Sigmoid colon (tissue), 6 donors: ENCODE measurements at regions not wholly inside any gene's neighbourhood (a gene's known extent, or its start where the extent isn't known, plus 50 kb on each side); places are given as distances from the start of the nearest gene placed in this dataset.

ENCODE experiments used
- DNase-seq: peaks from one replicate; pipeline ENCODE4 v3.0.0-alpha.2; 2019
- H3K27ac ChIP-seq, 4 donors: fragments of 200-600 bp; sonication (generic); one replicate each; pipeline ENCODE4 v1.5.1; 2016 to 2019; ENCODE audit warnings: mild to moderate bottlenecking in 1 of 4
- H3K27me3 ChIP-seq, 3 donors: fragments of 200-600 bp; sonication (generic); one replicate each; pipeline ENCODE4 v1.5.1; 2019; ENCODE audit warnings: mild to moderate bottlenecking in 1 of 3
- H3K36me3 ChIP-seq, 4 donors: fragments of 200-600 bp; sonication (generic); one replicate each; pipeline ENCODE4 v1.5.1; 2016 to 2019
- H3K4me1 ChIP-seq, 4 donors: fragments of 200-600 bp; sonication (generic); one replicate each; pipeline ENCODE4 v1.5.1; 2017 to 2019
- H3K4me3 ChIP-seq, 4 donors: fragments of 200-600 bp; sonication (generic); one replicate each; pipeline ENCODE4 v1.5.1; 2017 to 2019; ENCODE audit warnings: mild to moderate bottlenecking in 2 of 4, moderate library complexity in 1 of 4
- H3K9me3 ChIP-seq, 4 donors: fragments of 200-600 bp in 3 of 4; sonication (generic) in 3 of 4; one replicate each; pipeline versions ENCODE4 v1.5.1 to v1.6.1; 2013 to 2019
- EP300 ChIP-seq, 4 donors: sonication (generic); formaldehyde crosslinking; IDR thresholded peaks; one replicate each; pipeline ENCODE4 v1.6.1; 2017; ENCODE audit warnings: antibody characterized with exemption in 4 of 4
- POLR2A ChIP-seq, 2 donors: fragments of 450-650 bp; IDR thresholded peaks; one replicate each; pipeline ENCODE4 v1.6.1; 2016; ENCODE audit warnings: antibody characterized with exemption in 2 of 2, mild to moderate bottlenecking in 2 of 2, moderate library complexity in 2 of 2
- POLR2AphosphoS5 ChIP-seq, 4 donors: sonication (generic); formaldehyde crosslinking; IDR thresholded peaks; one replicate each; pipeline ENCODE4 v1.6.1; 2017; ENCODE audit warnings: antibody characterized with exemption in 4 of 4
- WGBS, 2 donors: extraction: QIAGEN DNeasy Blood & Tissue Kit; methylation state at CpG; one replicate each; pipeline ENCODE4 v1.1.7; 2013; 5-methylcytosine and 5-hydroxymethylcytosine counted together
- intact Hi-C: fragments of 100-400 bp; cut with DNase I; formaldehyde crosslinking; loops from one replicate; pipeline ENCODE4 v1.15.1; 2023
- TF ChIP-seq, protein P1 (sequence below), 4 experiments: fragments of 450-650 bp in 3 of 4; fragments of 200-600 bp in 1 of 4; IDR thresholded peaks; one replicate each; pipeline ENCODE4 v1.5.1; 2016 to 2019; ENCODE audit warnings: antibody characterized with exemption in 4 of 4, mild to moderate bottlenecking in 3 of 4, moderate library complexity in 2 of 4
- donor health status: healthy with polysubstance abuse.
- donor health status: healthy.

DNA sequence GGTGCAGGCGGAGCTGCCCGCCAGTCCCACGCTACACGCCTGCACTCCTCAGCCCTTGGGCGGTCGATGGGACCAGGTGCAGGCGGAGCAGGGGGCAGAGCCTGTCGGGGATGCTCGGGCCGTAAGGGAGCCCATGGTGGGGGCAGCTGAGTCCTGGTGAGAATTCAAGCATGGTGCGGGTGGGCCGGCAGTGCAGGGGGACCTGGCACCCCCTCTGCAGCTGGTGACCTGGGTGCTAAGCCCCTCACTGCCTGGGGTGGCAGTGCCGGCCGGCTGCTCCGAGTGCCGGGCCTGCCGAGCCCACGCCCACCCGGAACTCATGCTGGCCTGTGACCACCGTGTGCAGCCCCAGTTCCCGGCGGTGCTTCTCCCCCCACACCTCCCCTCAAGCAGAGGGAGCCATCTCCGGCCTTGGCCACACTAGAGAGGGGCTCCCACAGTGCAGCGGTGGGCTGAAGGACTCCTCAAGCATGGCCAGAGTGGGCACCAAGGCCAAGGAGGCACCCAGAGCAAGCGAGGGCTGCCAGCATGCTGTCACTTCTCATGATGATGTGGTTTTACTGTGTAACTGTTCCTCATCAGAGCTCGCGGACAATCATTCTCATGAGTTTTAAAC is 228.9 kb upstream of the CDH9 start:
- 94 to 96% methylated on average over 27 of the region's 27 CpGs for WGBS, 2 donors
- Histone ChIP-seq H3K4me3 (no peak overlapping the region), H3K27ac (no peak overlapping the region), H3K9me3 (no peaks in the 10 kb centered on the region), H3K27me3 (no peaks in the 10 kb centered on the region), H3K4me1 (no peaks in the 10 kb centered on the region), H3K36me3 (no peaks in the 10 kb centered on the region)
- DNase-seq: no peak
- TF ChIP-seq EP300 (IDR thresholded peaks at IDR 0.05) (no peak), POLR2AphosphoS5 (IDR thresholded peaks at IDR 0.05) (no peak), POLR2A (IDR thresholded peaks at IDR 0.05) (no peak)
- TF ChIP-seq, protein P1, sequence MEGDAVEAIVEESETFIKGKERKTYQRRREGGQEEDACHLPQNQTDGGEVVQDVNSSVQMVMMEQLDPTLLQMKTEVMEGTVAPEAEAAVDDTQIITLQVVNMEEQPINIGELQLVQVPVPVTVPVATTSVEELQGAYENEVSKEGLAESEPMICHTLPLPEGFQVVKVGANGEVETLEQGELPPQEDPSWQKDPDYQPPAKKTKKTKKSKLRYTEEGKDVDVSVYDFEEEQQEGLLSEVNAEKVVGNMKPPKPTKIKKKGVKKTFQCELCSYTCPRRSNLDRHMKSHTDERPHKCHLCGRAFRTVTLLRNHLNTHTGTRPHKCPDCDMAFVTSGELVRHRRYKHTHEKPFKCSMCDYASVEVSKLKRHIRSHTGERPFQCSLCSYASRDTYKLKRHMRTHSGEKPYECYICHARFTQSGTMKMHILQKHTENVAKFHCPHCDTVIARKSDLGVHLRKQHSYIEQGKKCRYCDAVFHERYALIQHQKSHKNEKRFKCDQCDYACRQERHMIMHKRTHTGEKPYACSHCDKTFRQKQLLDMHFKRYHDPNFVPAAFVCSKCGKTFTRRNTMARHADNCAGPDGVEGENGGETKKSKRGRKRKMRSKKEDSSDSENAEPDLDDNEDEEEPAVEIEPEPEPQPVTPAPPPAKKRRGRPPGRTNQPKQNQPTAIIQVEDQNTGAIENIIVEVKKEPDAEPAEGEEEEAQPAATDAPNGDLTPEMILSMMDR (IDR thresholded peaks at IDR 0.05): no peak
- intact Hi-C loops: no loop called here

DNA sequence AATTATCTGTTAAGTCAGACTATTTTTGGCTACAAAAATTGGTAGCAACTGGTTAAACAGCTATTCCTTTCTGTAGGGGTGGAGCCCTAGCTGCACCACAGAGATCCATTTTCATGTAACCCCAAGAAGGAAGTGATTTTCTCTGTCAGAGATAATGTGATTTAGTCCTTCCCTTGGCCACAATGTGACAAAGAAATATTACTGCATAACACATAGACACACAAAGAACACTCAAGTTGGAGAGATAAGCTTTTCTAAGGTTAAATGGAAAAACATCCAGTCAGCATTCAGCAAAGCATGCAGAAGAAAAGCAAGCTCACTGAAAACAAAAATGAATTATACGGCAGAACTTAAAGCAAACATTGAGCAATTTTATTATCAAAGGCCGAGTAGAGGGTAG is 227.8 kb upstream of the CDH9 start:
- no peak for DNase-seq
- H3K9me3 ChIP-seq: no peaks in the 10 kb centered on the region
- 48 to 49% methylated on average over 2 of the region's 2 CpGs for WGBS, 2 donors
- TF ChIP-seq, protein P1 (IDR thresholded peaks at IDR 0.05): no peak
- no peak for TF ChIP-seq EP300 (IDR thresholded peaks at IDR 0.05)
- TF ChIP-seq POLR2A (IDR thresholded peaks at IDR 0.05): no peak
- TF ChIP-seq POLR2AphosphoS5 (IDR thresholded peaks at IDR 0.05): no peak
- no peaks in the 10 kb centered on the region for H3K4me1 ChIP-seq
- H3K27ac ChIP-seq: no peak overlapping the region
- intact Hi-C loops: no loop called here
- no peaks in the 10 kb centered on the region for H3K27me3 ChIP-seq
- H3K36me3 ChIP-seq: no peaks in the 10 kb centered on the region
- H3K4me3 ChIP-seq: no peak overlapping the region

DNA sequence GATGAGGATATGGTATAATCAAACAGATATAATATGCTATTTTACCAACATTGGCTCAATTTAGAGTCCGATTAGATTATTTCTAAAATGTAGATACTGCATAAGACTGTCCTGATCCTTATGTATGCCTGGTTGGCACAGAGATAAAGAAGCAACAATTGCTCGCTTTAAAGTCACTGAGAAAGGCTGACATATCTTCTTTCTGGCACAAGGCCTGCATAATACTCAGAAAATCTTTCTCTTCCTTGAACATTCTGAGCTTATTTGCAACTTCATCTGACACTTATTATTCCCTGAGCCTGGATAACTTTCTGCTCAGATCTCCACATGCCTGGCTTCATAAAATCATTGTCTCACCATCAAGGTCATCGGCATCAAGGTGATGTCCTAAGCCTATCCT is 219.3 kb upstream of the CDH9 start:
- no peaks in the 10 kb centered on the region for H3K36me3 ChIP-seq
- no peaks in the 10 kb centered on the region for H3K27me3 ChIP-seq
- TF ChIP-seq, protein P1 (IDR thresholded peaks at IDR 0.05): no peak
- TF ChIP-seq POLR2AphosphoS5 (IDR thresholded peaks at IDR 0.05): no peak
- no peak for TF ChIP-seq EP300 (IDR thresholded peaks at IDR 0.05)
- no peak for TF ChIP-seq POLR2A (IDR thresholded peaks at IDR 0.05)
- WGBS, 2 donors: 81 to 84% methylated on average over 3 of the region's 3 CpGs
- H3K4me1 ChIP-seq: no peaks in the 10 kb centered on the region
- no peak overlapping the region for H3K27ac ChIP-seq
- intact Hi-C loops: no loop called here
- no peak for DNase-seq
- no peak overlapping the region for H3K4me3 ChIP-seq
- peaks cover 0 to 4% (median 0%) of the 10 kb centered on the region in 4 donors for H3K9me3 ChIP-seq

DNA sequence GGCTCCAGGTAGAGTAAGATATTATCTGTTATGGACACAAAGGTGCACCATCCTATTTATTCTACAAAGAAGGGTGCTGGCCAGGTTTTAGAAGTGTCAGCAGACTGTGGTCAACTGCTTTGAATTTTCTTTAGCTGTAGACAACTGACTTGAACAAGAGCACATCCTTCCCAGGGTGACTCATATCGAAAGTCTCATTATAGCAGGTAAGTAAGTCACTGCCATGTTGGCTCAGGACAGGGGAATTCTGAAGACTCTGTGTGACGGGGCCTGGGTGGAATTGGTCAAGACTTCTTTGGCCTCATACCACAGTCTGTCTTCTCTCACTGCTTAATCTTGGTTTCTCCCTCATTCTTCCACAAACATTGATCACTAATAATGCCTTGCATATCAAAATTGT is 214.5 kb upstream of the CDH9 start:
- DNase-seq: no peak
- 77 to 83% methylated on average over 2 of the region's 2 CpGs for WGBS, 2 donors

More for the DNA sequence above, 214.5 kb upstream of the CDH9 start:
- no peaks in the 10 kb centered on the region for H3K4me1 ChIP-seq
- no peaks in the 10 kb centered on the region for H3K36me3 ChIP-seq
- no peak overlapping the region for H3K27ac ChIP-seq
- H3K9me3 ChIP-seq: peaks cover 0 to 5% (median 0%) of the 10 kb centered on the region in 4 donors
- no peaks in the 10 kb centered on the region for H3K27me3 ChIP-seq
- TF ChIP-seq POLR2A (IDR thresholded peaks at IDR 0.05) (no peak), EP300 (IDR thresholded peaks at IDR 0.05) (no peak), POLR2AphosphoS5 (IDR thresholded peaks at IDR 0.05) (no peak)
- TF ChIP-seq, protein P1 (IDR thresholded peaks at IDR 0.05): no peak
- intact Hi-C loops: no loop called here
- H3K4me3 ChIP-seq: no peak overlapping the region
